ENCODE measurements at regions not wholly inside any gene's neighbourhood (a gene's known extent, or its start where the extent isn't known, plus 50 kb on each side); places are given as distances from the start of the nearest gene placed in this dataset.
"Not testable (repeated sequence)": the region's sequence is repeated elsewhere in the genome, so short reads cannot be mapped to it uniquely, and the experiment has no call there.

GRCh38 chr15:83335542-83335941, 51.1 kb upstream of the BNC1 start:
- H3K36me3 ChIP-seq; H3K4me1 ChIP-seq; H3K27me3 ChIP-seq; H3K4me3 ChIP-seq; H3K27ac ChIP-seq; DNase-seq (ENCODE audit: extremely low spot score in 2 of 2); H3K9me3 ChIP-seq; intact Hi-C loops (cut with DNase I): not testable (repeated sequence)

- H3K27ac ChIP-seq, result no peak overlapping the region
- DNase-seq (ENCODE audit: extremely low spot score in 2 of 2), result no peak
- intact Hi-C loops (cut with DNase I), result no loop called here
- no peak overlapping the region for H3K4me3 ChIP-seq
- H3K9me3 ChIP-seq, result no peaks in the 10 kb centered on the region
- H3K4me1 ChIP-seq, result no peaks in the 10 kb centered on the region
- TF ChIP-seq, protein P1, sequence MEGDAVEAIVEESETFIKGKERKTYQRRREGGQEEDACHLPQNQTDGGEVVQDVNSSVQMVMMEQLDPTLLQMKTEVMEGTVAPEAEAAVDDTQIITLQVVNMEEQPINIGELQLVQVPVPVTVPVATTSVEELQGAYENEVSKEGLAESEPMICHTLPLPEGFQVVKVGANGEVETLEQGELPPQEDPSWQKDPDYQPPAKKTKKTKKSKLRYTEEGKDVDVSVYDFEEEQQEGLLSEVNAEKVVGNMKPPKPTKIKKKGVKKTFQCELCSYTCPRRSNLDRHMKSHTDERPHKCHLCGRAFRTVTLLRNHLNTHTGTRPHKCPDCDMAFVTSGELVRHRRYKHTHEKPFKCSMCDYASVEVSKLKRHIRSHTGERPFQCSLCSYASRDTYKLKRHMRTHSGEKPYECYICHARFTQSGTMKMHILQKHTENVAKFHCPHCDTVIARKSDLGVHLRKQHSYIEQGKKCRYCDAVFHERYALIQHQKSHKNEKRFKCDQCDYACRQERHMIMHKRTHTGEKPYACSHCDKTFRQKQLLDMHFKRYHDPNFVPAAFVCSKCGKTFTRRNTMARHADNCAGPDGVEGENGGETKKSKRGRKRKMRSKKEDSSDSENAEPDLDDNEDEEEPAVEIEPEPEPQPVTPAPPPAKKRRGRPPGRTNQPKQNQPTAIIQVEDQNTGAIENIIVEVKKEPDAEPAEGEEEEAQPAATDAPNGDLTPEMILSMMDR (IDR thresholded peaks at IDR 0.05), result no peak
- TF ChIP-seq POLR2AphosphoS5 (IDR thresholded peaks at IDR 0.05; ENCODE audit: insufficient read depth in 1 of 2, low read depth in 1 of 2), result no peak
- TF ChIP-seq POLR2A (IDR thresholded peaks at IDR 0.05), result no peak
- H3K36me3 ChIP-seq, result no peaks in the 10 kb centered on the region
- H3K27me3 ChIP-seq, result no peaks in the 10 kb centered on the region
These were observed 54.9 kb upstream of the BNC1 start for GRCh38 chr15:83339396-83339795.

- intact Hi-C loops (cut with DNase I), result no loop called here
- Histone ChIP-seq H3K27me3 (no peaks in the 10 kb centered on the region), H3K9me3 (no peaks in the 10 kb centered on the region), H3K36me3 (no peaks in the 10 kb centered on the region), H3K4me1 (no peaks in the 10 kb centered on the region), H3K27ac (no peak overlapping the region), H3K4me3 (no peak overlapping the region)
- DNase-seq (ENCODE audit: extremely low spot score in 2 of 2), result no peak
- TF ChIP-seq POLR2AphosphoS5 (IDR thresholded peaks at IDR 0.05; ENCODE audit: insufficient read depth in 1 of 2, low read depth in 1 of 2) (no peak), POLR2A (IDR thresholded peaks at IDR 0.05) (no peak)
- TF ChIP-seq, protein P1 (IDR thresholded peaks at IDR 0.05), result no peak
These were observed 55.6 kb upstream of the BNC1 start for GRCh38 chr15:83340087-83340486.

GRCh38 chr15:83346342-83346741, 61.9 kb upstream of the BNC1 start:
- Histone ChIP-seq H3K27ac (no peak overlapping the region), H3K9me3 (no peaks in the 10 kb centered on the region), H3K27me3 (no peaks in the 10 kb centered on the region), H3K36me3 (no peaks in the 10 kb centered on the region), H3K4me1 (no peaks in the 10 kb centered on the region), H3K4me3 (no peak overlapping the region)
- TF ChIP-seq POLR2AphosphoS5 (IDR thresholded peaks at IDR 0.05; ENCODE audit: insufficient read depth in 1 of 2, low read depth in 1 of 2) (no peak), POLR2A (IDR thresholded peaks at IDR 0.05) (no peak)
- TF ChIP-seq, protein P1 (IDR thresholded peaks at IDR 0.05), result no peak
- intact Hi-C loops (cut with DNase I), result no loop called here
- no peak for DNase-seq (ENCODE audit: extremely low spot score in 2 of 2)

DNA sequence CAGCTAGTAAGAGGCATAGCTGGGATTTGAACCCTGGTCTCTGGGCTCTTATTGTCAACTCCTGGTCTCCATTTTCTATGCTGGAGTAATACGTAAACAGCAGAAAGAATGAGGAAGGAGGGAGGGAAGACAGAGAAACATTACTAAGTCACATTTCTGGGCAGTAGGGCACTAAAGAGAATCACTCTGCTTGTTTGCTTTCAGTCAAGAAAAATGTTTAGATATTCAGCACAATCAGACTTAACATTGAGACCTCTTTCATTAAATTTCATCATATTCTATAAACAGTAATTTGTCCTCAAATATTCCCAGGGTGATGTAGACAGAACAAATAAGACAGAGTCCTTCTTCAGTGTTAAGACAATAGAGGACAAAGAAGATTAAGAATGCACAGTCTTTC, 67.7 kb upstream of the BNC1 start:
- DNase-seq (ENCODE audit: extremely low spot score in 2 of 2), result no peak
- no peaks in the 10 kb centered on the region for H3K27me3 ChIP-seq
- no peaks in the 10 kb centered on the region for H3K4me1 ChIP-seq
- H3K36me3 ChIP-seq, result no peaks in the 10 kb centered on the region
- TF ChIP-seq POLR2A (IDR thresholded peaks at IDR 0.05), result no peak
- no peak for TF ChIP-seq POLR2AphosphoS5 (IDR thresholded peaks at IDR 0.05; ENCODE audit: insufficient read depth in 1 of 2, low read depth in 1 of 2)
- TF ChIP-seq, protein P1 (IDR thresholded peaks at IDR 0.05), result no peak
- no peak overlapping the region for H3K27ac ChIP-seq
- intact Hi-C loops (cut with DNase I), result no loop called here
- no peak overlapping the region for H3K4me3 ChIP-seq
- no peaks in the 10 kb centered on the region for H3K9me3 ChIP-seq

Measured in vagina (tissue), 2 donors.